ENCODE measurements at regions not wholly inside any gene's neighbourhood (a gene's known extent, or its start where the extent isn't known, plus 50 kb on each side); places are given as distances from the start of the nearest gene placed in this dataset.

- TF ChIP-seq CTCF (IDR thresholded peaks at IDR 0.05), result no peak
- no peak for TF ChIP-seq POLR2A (IDR thresholded peaks at IDR 0.05)
These were observed 54.3 kb upstream of the SERBP1 start for GRCh38 chr1:67484492-67484891.
